Nephron progenitor cell (in vitro differentiated cells): ENCODE measurements at regions not wholly inside any gene's neighbourhood (a gene's known extent, or its start where the extent isn't known, plus 50 kb on each side); places are given as distances from the start of the nearest gene placed in this dataset.

ENCODE experiments used
- DNase-seq: peaks from one replicate; pipeline ENCODE4 v3.0.0; 2021
- H3K27ac Mint-ChIP-seq: 2 replicates; pipeline ENCODE4 v1.8.0; 2021; ENCODE audit warnings: mild to moderate bottlenecking, moderate library complexity, mixed read lengths
- H3K27me3 Mint-ChIP-seq: 2 replicates; pipeline ENCODE4 v1.8.0; 2021; ENCODE audit warnings: mild to moderate bottlenecking, low read depth, mixed read lengths; ENCODE audit not compliant: poor library complexity
- H3K36me3 Mint-ChIP-seq: 2 replicates; pipeline ENCODE4 v1.8.0; 2021; ENCODE audit warnings: low read depth, mixed read lengths
- H3K4me1 Mint-ChIP-seq: 2 replicates; pipeline ENCODE4 v1.8.0; 2021; ENCODE audit warnings: mixed read lengths
- H3K4me3 Mint-ChIP-seq: 2 replicates; pipeline ENCODE4 v1.8.0; 2021; ENCODE audit warnings: mild to moderate bottlenecking, moderate library complexity, mixed read lengths
- H3K9me3 Mint-ChIP-seq: 2 replicates; pipeline ENCODE4 v1.8.0; 2021; ENCODE audit warnings: mild to moderate bottlenecking, moderate library complexity, mixed read lengths
- CTCF ChIP-seq: fragments of 200-600 bp; sonication (generic); IDR thresholded peaks from 2 replicates; pipeline ENCODE4 v1.5.0; 2021; ENCODE audit warnings: antibody characterized with exemption

DNA sequence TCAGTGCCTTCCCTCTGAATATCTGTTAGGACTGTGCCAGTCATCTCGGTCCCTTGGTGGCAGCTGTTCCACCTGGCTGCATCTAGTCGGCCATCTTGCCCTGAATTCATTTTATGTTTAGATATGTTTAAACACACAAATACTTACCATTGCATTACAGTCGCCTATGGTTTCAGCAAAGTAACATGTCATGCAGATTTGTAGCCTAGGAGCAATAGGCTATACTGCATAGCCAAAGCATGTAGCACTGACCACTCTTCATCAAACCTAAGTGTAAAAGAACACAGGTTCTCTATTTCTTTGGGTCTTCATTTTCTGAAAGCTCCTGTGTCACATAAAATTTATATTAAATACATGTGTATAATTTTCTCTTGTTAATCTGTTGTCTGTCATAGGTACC is 118.9 kb upstream of the THSD7A start:
- Mint-ChIP-seq H3K4me3 (no peak overlapping the region), H3K9me3 (peaks cover under 1% of the 10 kb centered on the region), H3K36me3 (no peaks in the 10 kb centered on the region), H3K27me3 (no peaks in the 10 kb centered on the region), H3K27ac (no peak overlapping the region), H3K4me1 (no peaks in the 10 kb centered on the region)
- DNase-seq = no peak
- TF ChIP-seq CTCF = no peak

DNA sequence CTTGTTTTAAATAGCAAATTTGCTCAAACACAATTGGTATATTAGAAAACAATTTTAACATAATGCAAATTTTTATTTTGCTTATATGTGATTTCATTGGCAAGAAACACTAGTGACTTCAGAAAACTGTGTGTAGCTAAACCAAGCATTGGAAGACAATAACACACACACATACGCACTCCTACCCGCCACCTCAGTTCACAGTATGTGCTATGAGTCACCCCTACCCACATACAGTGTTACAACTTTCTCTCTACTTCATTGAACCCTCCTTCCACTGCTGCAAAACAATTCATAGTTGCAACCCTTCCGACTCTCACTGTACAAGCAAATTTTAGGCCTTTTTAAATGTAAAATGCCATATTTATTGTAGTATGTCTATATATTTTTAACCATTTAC is 119.9 kb upstream of the THSD7A start:
- Mint-ChIP-seq H3K9me3 (no peaks in the 10 kb centered on the region), H3K4me3 (no peak overlapping the region), H3K36me3 (no peaks in the 10 kb centered on the region), H3K27ac (no peak overlapping the region), H3K27me3 (no peaks in the 10 kb centered on the region), H3K4me1 (no peaks in the 10 kb centered on the region)
- no peak for DNase-seq
- no peak for TF ChIP-seq CTCF

DNA sequence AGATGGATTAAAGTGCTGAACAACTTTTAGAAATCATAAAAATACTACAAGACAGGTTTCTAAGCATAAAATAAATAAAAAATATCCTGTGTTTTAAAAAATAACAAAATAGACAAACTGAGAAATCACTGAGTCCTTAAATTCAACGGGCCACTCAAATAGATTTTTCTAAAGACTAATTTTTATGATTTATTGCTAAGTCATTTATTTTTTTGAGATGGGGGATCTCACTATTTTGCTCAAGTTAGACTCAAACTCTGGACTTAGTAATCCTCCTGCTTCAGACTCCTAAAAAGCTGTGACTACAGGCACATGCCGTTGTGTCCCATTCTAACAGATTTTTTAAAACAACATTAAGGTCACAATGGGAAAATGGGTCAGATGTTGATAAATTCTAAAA is 121.0 kb upstream of the THSD7A start:
- Mint-ChIP-seq H3K9me3 (no peaks in the 10 kb centered on the region), H3K4me3 (no peak overlapping the region), H3K27ac (no peak overlapping the region), H3K27me3 (no peaks in the 10 kb centered on the region), H3K4me1 (no peaks in the 10 kb centered on the region), H3K36me3 (no peaks in the 10 kb centered on the region)
- no peak for DNase-seq
- no peak for TF ChIP-seq CTCF

DNA sequence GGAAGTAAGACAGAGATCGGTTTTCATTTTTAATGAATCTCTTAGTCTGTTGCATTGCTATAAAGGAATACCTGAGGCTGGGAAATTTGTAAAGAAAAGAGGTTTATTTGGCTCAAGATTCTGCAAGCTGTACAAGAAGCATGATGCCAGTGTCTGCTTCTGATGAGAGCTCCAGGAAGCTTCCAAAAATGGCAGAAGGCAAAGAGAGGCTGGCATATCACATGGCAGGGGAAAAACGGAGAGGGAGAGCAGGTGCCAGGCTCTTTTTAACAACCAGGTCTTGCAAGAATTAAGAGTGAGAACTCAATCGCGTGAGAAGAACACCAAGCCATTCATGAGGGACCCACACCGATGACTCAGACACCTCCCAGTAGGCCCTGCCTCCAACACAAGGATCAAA is 125.0 kb upstream of the THSD7A start:
- Mint-ChIP-seq H3K9me3 (no peaks in the 10 kb centered on the region), H3K4me1 (no peaks in the 10 kb centered on the region), H3K27me3 (no peaks in the 10 kb centered on the region), H3K27ac (no peak overlapping the region), H3K4me3 (no peak overlapping the region), H3K36me3 (no peaks in the 10 kb centered on the region)
- TF ChIP-seq CTCF = no peak
- no peak for DNase-seq

GRCh38 chr7:11957956-11958355 is 126.0 kb upstream of the THSD7A start:
- no peaks in the 10 kb centered on the region for H3K4me1 Mint-ChIP-seq
- H3K4me3 Mint-ChIP-seq = no peak overlapping the region
- no peaks in the 10 kb centered on the region for H3K9me3 Mint-ChIP-seq
- H3K27me3 Mint-ChIP-seq = no peaks in the 10 kb centered on the region
- TF ChIP-seq CTCF = no peak
- DNase-seq = no peak
- H3K36me3 Mint-ChIP-seq = no peaks in the 10 kb centered on the region
- no peak overlapping the region for H3K27ac Mint-ChIP-seq

GRCh38 chr7:11959121-11959520 is 127.1 kb upstream of the THSD7A start:
- no peak for TF ChIP-seq CTCF
- H3K36me3 Mint-ChIP-seq = no peaks in the 10 kb centered on the region
- no peak overlapping the region for H3K27ac Mint-ChIP-seq

More at GRCh38 chr7:11959121-11959520, 127.1 kb upstream of the THSD7A start:
- Mint-ChIP-seq H3K4me1 (no peaks in the 10 kb centered on the region), H3K9me3 (no peaks in the 10 kb centered on the region), H3K4me3 (no peak overlapping the region), H3K27me3 (no peaks in the 10 kb centered on the region)
- DNase-seq = no peak
